Ishikawa (cell line): ENCODE measurements at regions not wholly inside any gene's neighbourhood (a gene's known extent, or its start where the extent isn't known, plus 50 kb on each side); places are given as distances from the start of the nearest gene placed in this dataset.

Experiments
- CEBPB ChIP-seq: IDR thresholded peaks from 2 replicates; pipeline ENCODE4 v1.6.1; 2012
- EGR1 ChIP-seq: IDR thresholded peaks from 2 replicates; pipeline ENCODE4 v1.6.1; 2012
- EP300 ChIP-seq: IDR thresholded peaks from 2 replicates; pipeline ENCODE4 v1.6.1; 2012; ENCODE audit warnings: borderline replicate concordance
- FOXM1 ChIP-seq: IDR thresholded peaks from 2 replicates; pipeline ENCODE4 v1.6.1; 2012; ENCODE audit warnings: low read depth, borderline replicate concordance
- MAX ChIP-seq: IDR thresholded peaks from 2 replicates; pipeline ENCODE4 v1.6.1; 2012
- NFIC ChIP-seq: IDR thresholded peaks from 2 replicates; pipeline ENCODE4 v1.6.1; 2012
- RAD21 ChIP-seq: IDR thresholded peaks from 2 replicates; pipeline ENCODE4 v1.6.1; 2012; ENCODE audit warnings: low read depth
- REST ChIP-seq: IDR thresholded peaks from 2 replicates; pipeline ENCODE4 v1.6.1; 2012; ENCODE audit warnings: low read depth, mild to moderate bottlenecking
- TAF1 ChIP-seq: IDR thresholded peaks from 2 replicates; pipeline ENCODE4 v1.6.1; 2012; ENCODE audit warnings: low read depth, mild to moderate bottlenecking
- TCF12 ChIP-seq: IDR thresholded peaks from 2 replicates; pipeline ENCODE4 v1.6.1; 2012; ENCODE audit warnings: low read depth
- YY1 ChIP-seq: IDR thresholded peaks from 2 replicates; pipeline ENCODE4 v1.6.1; 2012; ENCODE audit warnings: low read depth
- ZBTB7A ChIP-seq: IDR thresholded peaks from 2 replicates; pipeline ENCODE4 v1.6.1; 2012; ENCODE audit warnings: low read depth

GRCh38 chr3:117367861-117368260 is 658.3 kb downstream of the TUSC7 start:
- no peak for TF ChIP-seq YY1
- no peak for TF ChIP-seq MAX
- TF ChIP-seq RAD21, result no peak
- TF ChIP-seq NFIC, result no peak
- no peak for TF ChIP-seq FOXM1
- no peak for TF ChIP-seq TAF1
- TF ChIP-seq EGR1, result no peak
- TF ChIP-seq CEBPB, result no peak
- TF ChIP-seq EP300, result no peak
- TF ChIP-seq ZBTB7A, result no peak
- TF ChIP-seq TCF12, result no peak
- TF ChIP-seq REST, result no peak
